Thyroid gland (tissue), 4 donors: ENCODE measurements at regions not wholly inside any gene's neighbourhood (a gene's known extent, or its start where the extent isn't known, plus 50 kb on each side); places are given as distances from the start of the nearest gene placed in this dataset.

Experiments used
- DNase-seq, 2 donors: peaks; one replicate each; pipeline ENCODE4 v3.0.0-alpha.2; 2019
- H3K27ac ChIP-seq, 3 donors: fragments of 200-600 bp; sonication (generic); 1 replicate in 2 of 3; 2 replicates in 1 of 3; pipeline ENCODE4 v1.5.1; 2016 to 2019; ENCODE audit warnings: mild to moderate bottlenecking in 1 of 3, moderate library complexity in 1 of 3
- H3K27me3 ChIP-seq: fragments of 200-600 bp; sonication (generic); one replicate; pipeline ENCODE4 v1.5.1; 2019
- H3K36me3 ChIP-seq, 2 donors: fragments of 200-600 bp; sonication (generic); one replicate each; pipeline ENCODE4 v1.5.1; 2016 to 2019
- H3K4me1 ChIP-seq, 2 donors: fragments of 200-600 bp; sonication (generic); one replicate each; pipeline ENCODE4 v1.5.1; 2017 to 2019
- H3K4me3 ChIP-seq, 3 donors: fragments of 200-600 bp; sonication (generic); replicated peaks in 1 of 3; 1 replicate in 2 of 3; 2 replicates in 1 of 3; pipeline ENCODE4 v1.5.1; 2016; ENCODE audit warnings: mild to moderate bottlenecking in 1 of 3
- H3K9me3 ChIP-seq: fragments of 200-600 bp; sonication (generic); one replicate; pipeline ENCODE4 v1.5.1; 2017
- CTCF ChIP-seq, 6 experiments: fragments of 200-600 bp in 3 of 6; fragments of 450-650 bp in 3 of 6; sonication (generic) in 3 of 6; IDR thresholded peaks; one replicate each; pipeline ENCODE4 v1.5.1; 2016 to 2019; ENCODE audit warnings: antibody characterized with exemption in 6 of 6, mild to moderate bottlenecking in 2 of 6, inconsistent platforms in 1 of 6, moderate library complexity in 1 of 6
- POLR2A ChIP-seq, 2 donors: fragments of 450-650 bp; IDR thresholded peaks; one replicate each; pipeline ENCODE4 v1.6.1; 2017; ENCODE audit warnings: antibody characterized with exemption in 2 of 2, mild to moderate bottlenecking in 2 of 2, moderate library complexity in 1 of 2
- WGBS, 2 donors: methylation state at CpG; one replicate each; pipeline ENCODE4 v1.1.5; 2017; 5-methylcytosine and 5-hydroxymethylcytosine counted together
- intact Hi-C: fragments of 100-400 bp; cut with DNase I; formaldehyde crosslinking; loops from one replicate; pipeline ENCODE4 v1.15.1; 2023

GRCh38 chr9:109568568-109569210 lies 70.6 kb upstream of the PTPN3 start:
- WGBS, 2 donors: 55 to 57% methylated on average over 2 of the region's 2 CpGs
- peak; percentile 20 to 28 for DNase-seq
- no peaks in the 10 kb centered on the region for H3K9me3 ChIP-seq
- peaks cover 0 to 4% of the 10 kb centered on the region in 2 donors for H3K4me1 ChIP-seq
- TF ChIP-seq CTCF (IDR thresholded peaks at IDR 0.05): no peak
- TF ChIP-seq POLR2A (IDR thresholded peaks at IDR 0.05): no peak
- intact Hi-C loops: no loop called here
- no peak overlapping the region for H3K27ac ChIP-seq
- H3K27me3 ChIP-seq: no peaks in the 10 kb centered on the region
- H3K36me3 ChIP-seq: no peaks in the 10 kb centered on the region
- H3K4me3 ChIP-seq: no peak overlapping the region

- peak; percentile 14 to 24 for DNase-seq
- intact Hi-C loops: loop anchor here (5.0 kb wide), 1 partner anchor 243 kb away; no protein-coding TSS in a partner anchor
- H3K4me1 ChIP-seq: no peaks in the 10 kb centered on the region
- H3K36me3 ChIP-seq: no peaks in the 10 kb centered on the region
- 6 to 15% methylated on average over 2 of the region's 2 CpGs for WGBS, 2 donors
- H3K27me3 ChIP-seq: no peaks in the 10 kb centered on the region
- TF ChIP-seq CTCF (IDR thresholded peaks at IDR 0.05) (peak; percentile 17 to 90 (median 66)), POLR2A (IDR thresholded peaks at IDR 0.05) (no peak)
- no peak overlapping the region for H3K27ac ChIP-seq
- H3K9me3 ChIP-seq: no peaks in the 10 kb centered on the region
- H3K4me3 ChIP-seq: no peak overlapping the region
These were observed 76.2 kb upstream of the PTPN3 start for GRCh38 chr9:109574061-109574882.

GRCh38 chr9:109576762-109577161 lies 78.7 kb upstream of the PTPN3 start:
- intact Hi-C loops: no loop called here
- no peak for TF ChIP-seq CTCF (IDR thresholded peaks at IDR 0.05)
- no peak for TF ChIP-seq POLR2A (IDR thresholded peaks at IDR 0.05)
- no peaks in the 10 kb centered on the region for H3K36me3 ChIP-seq
- H3K4me1 ChIP-seq: no peaks in the 10 kb centered on the region
- H3K9me3 ChIP-seq: no peaks in the 10 kb centered on the region
- peak; percentile 59 to 60 for DNase-seq
- no peak overlapping the region for H3K4me3 ChIP-seq
- H3K27me3 ChIP-seq: no peaks in the 10 kb centered on the region
- WGBS, 2 donors: 65% methylated on average over 3 of the region's 3 CpGs
- no peak overlapping the region for H3K27ac ChIP-seq

DNA sequence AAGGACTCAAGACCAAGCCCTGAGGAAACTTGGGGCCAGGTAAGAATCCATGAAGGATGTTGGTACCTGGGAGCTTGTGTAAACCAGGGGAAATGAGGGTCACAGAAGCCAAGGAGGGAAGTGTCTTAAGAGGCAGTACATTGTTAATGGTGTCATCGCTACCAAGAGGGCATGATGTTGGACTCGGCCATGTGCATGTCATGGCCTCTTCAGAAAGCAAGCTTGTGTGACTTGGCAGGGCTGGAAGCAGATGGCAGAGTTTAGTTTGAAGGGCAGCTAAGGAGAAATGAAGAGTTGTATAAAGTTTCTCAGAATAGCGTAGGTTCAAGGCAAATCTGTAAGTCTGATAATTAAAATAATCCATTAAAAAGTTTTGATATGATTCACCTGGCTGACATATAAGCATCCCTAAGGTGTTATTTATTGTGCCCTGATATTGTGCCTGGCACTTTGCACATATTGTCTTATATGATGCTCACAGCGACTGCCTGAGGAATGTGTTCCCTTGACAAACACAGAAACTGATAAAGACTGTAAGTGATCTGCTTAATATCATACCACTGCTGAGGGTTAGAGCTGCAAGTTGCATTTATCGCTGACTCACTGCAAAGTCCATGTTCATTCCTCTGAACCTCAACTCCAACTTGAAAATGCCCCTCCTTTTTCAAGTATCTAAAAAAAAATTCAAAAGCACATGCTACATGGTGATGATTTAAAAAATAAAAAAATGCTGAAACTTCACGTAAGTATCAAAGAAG lies 81.3 kb upstream of the PTPN3 start:
- H3K4me1 ChIP-seq: no peaks in the 10 kb centered on the region
- no peak overlapping the region for H3K4me3 ChIP-seq
- no peak overlapping the region for H3K27ac ChIP-seq
- no peaks in the 10 kb centered on the region for H3K27me3 ChIP-seq
- intact Hi-C loops: no loop called here
- 61 to 72% methylated on average over 6 of the region's 6 CpGs for WGBS, 2 donors
- H3K36me3 ChIP-seq: no peaks in the 10 kb centered on the region
- peak; percentile 24 to 41 for DNase-seq
- TF ChIP-seq POLR2A (IDR thresholded peaks at IDR 0.05) (no peak), CTCF (IDR thresholded peaks at IDR 0.05) (no peak)
- H3K9me3 ChIP-seq: no peaks in the 10 kb centered on the region
